GM06990 (cell line): ENCODE measurements at regions not wholly inside any gene's neighbourhood (a gene's known extent, or its start where the extent isn't known, plus 50 kb on each side); places are given as distances from the start of the nearest gene placed in this dataset.

Experiments
- DNase-seq: peaks from one replicate; pipeline ENCODE4 v3.0.0-alpha.2; 2011; ENCODE audit not compliant: insufficient read length; ENCODE audit errors: extremely low read depth
- H3K27me3 ChIP-seq: replicated peaks from 2 replicates; pipeline ENCODE4 v1.6.0; 2011; ENCODE audit warnings: low read length; ENCODE audit not compliant: control insufficient read depth, insufficient read depth
- H3K36me3 ChIP-seq: 2 replicates; pipeline ENCODE4 v1.5.1; 2011; ENCODE audit warnings: low read length; ENCODE audit not compliant: control insufficient read depth, insufficient read depth
- H3K4me3 ChIP-seq: replicated peaks from 2 replicates; pipeline ENCODE4 v1.5.1; 2011; ENCODE audit warnings: low read depth, mild to moderate bottlenecking, control low read depth, low read length
- CTCF ChIP-seq: IDR thresholded peaks from 2 replicates; pipeline ENCODE4 v1.5.1; 2011; ENCODE audit warnings: low read length, control low read depth, mild to moderate bottlenecking, inconsistent platforms; ENCODE audit not compliant: insufficient read depth, poor library complexity, severe bottlenecking

DNA sequence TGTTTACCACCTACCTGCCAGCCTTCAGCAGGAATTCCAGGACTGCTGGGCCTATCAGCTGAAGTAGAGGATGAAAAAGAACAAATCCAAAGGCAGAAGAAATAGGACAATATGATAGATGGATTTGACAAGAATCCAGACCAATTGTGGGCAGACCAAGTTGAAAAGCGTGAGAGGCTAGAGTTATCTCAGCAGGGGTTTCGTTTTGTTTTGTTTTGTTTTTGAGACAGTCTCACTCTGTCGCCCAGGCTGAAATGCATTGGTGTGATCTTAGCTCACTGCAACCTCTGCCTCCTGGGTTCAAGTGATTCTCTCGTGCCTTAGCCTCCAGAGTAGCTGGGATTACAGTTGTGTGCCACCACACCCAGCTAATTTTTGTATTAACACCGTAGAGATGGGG, 113.2 kb downstream of the PALM2AKAP2 start:
- no peak overlapping the region for H3K4me3 ChIP-seq
- no peak for TF ChIP-seq CTCF
- H3K36me3 ChIP-seq = no peaks in the 10 kb centered on the region
- H3K27me3 ChIP-seq = no peaks in the 10 kb centered on the region
- no peak for DNase-seq

DNA sequence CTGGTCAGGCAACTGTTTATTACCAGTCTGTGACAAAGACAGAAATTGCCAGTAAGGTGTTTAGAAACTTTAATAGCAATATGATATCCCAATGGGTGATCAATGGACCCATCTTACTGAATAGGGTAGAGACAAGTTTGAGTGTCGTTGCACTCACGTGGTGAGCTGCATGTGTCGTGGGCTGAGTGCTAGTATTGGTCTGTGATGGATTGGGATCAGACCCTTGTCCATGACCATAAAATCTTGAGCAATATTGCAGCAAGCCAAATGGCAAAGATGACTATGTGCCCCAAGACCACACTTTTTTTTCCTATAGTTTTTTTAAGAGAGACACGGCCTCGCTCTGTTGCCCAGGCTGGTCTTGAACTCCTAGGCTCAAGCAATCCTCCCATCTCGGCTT, 114.5 kb downstream of the PALM2AKAP2 start:
- TF ChIP-seq CTCF = no peak
- no peak for DNase-seq
- Histone ChIP-seq H3K4me3 (no peak overlapping the region), H3K36me3 (no peaks in the 10 kb centered on the region), H3K27me3 (no peaks in the 10 kb centered on the region)

- Histone ChIP-seq H3K36me3 (no peaks in the 10 kb centered on the region), H3K4me3 (no peak overlapping the region; the same call in 1 of the 2 replicates), H3K27me3 (no peaks in the 10 kb centered on the region)
- no peak for TF ChIP-seq CTCF
- DNase-seq = no peak
Measured at GRCh38 chr9:109894921-109895758, 115.1 kb downstream of the PALM2AKAP2 start.

DNA sequence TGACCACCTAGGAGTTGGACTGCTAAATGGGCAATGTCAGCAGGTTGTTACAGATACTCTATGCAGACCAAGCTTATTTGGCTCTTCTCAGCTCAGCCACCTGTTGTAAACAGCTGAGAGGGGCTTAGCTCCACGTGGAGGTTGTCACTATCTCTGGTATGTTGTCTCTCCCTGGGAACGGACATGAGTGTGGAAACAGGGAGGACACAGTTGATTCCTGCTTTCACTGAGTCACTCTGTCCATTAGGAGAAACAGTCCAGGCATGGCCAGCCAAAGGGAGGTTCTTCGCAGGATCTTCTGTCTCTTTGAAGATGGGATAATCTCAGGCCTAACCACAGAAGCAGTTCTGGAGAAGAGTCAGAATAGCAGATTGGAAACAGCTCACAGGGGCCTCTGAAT, 121.2 kb downstream of the PALM2AKAP2 start:
- H3K36me3 ChIP-seq = no peaks in the 10 kb centered on the region
- DNase-seq = no peak

GRCh38 chr9:109903515-109904138, 123.6 kb downstream of the PALM2AKAP2 start:
- no peaks in the 10 kb centered on the region for H3K27me3 ChIP-seq
- TF ChIP-seq CTCF = peak; percentile 73
- H3K36me3 ChIP-seq = no peaks in the 10 kb centered on the region
- H3K4me3 ChIP-seq = no peak overlapping the region
- DNase-seq = no peak

More for the DNA sequence above, 121.2 kb downstream of the PALM2AKAP2 start:
- no peak for TF ChIP-seq CTCF
- H3K4me3 ChIP-seq = no peak overlapping the region
- H3K27me3 ChIP-seq = no peaks in the 10 kb centered on the region
